Liver (tissue), 3 donors: ENCODE measurements at regions not wholly inside any gene's neighbourhood (a gene's known extent, or its start where the extent isn't known, plus 50 kb on each side); places are given as distances from the start of the nearest gene placed in this dataset.

Experiments
- EGR1 ChIP-seq, 2 donors: IDR thresholded peaks; 2 replicates each; pipeline ENCODE4 v1.6.1; 2016 to 2018; ENCODE audit warnings: antibody characterized with exemption in 2 of 2, low read depth in 2 of 2
- FOXA1 ChIP-seq: IDR thresholded peaks from 2 replicates; pipeline ENCODE4 v1.6.1; 2016; ENCODE audit warnings: antibody characterized with exemption
- GABPA ChIP-seq, 2 donors: IDR thresholded peaks in 1 of 2; conservative IDR thresholded peaks in 1 of 2; 2 replicates each; pipeline ENCODE4 v1.6.1; 2016; ENCODE audit warnings: antibody characterized with exemption in 2 of 2, mild to moderate bottlenecking in 1 of 2, moderate library complexity in 1 of 2
- HNF4A ChIP-seq, 2 donors: conservative IDR thresholded peaks; 2 replicates each; pipeline ENCODE4 v1.6.1; 2016; ENCODE audit warnings: antibody characterized with exemption in 2 of 2, mild to moderate bottlenecking in 2 of 2
- JUND ChIP-seq, 2 donors: IDR thresholded peaks; 2 replicates each; pipeline ENCODE4 v1.6.1; 2016; ENCODE audit warnings: antibody characterized with exemption in 2 of 2
- NR2F2 ChIP-seq: IDR thresholded peaks from 2 replicates; pipeline ENCODE4 v1.6.1; 2016; ENCODE audit warnings: antibody characterized with exemption
- RAD21 ChIP-seq, 2 donors: IDR thresholded peaks; 2 replicates each; pipeline ENCODE4 v1.6.1; 2016; ENCODE audit warnings: antibody characterized with exemption in 2 of 2, mild to moderate bottlenecking in 2 of 2
- RXRA ChIP-seq, 2 donors: IDR thresholded peaks; 2 replicates each; pipeline ENCODE4 v1.6.1; 2017 to 2018; ENCODE audit warnings: antibody characterized with exemption in 2 of 2, mild to moderate bottlenecking in 1 of 2
- TAF1 ChIP-seq: conservative IDR thresholded peaks from 2 replicates; pipeline ENCODE4 v1.6.1; 2016; ENCODE audit warnings: antibody characterized with exemption, mild to moderate bottlenecking
- YY1 ChIP-seq: IDR thresholded peaks from 2 replicates; pipeline ENCODE4 v1.6.1; 2016; ENCODE audit warnings: antibody characterized with exemption, mild to moderate bottlenecking
- TF ChIP-seq, protein P1 (sequence below): fragments of 150-350 bp; IDR thresholded peaks from 2 replicates; pipeline ENCODE4 v1.5.1; 2017; ENCODE audit warnings: improper control_type of control experiment, low read depth, low read length; ENCODE audit not compliant: missing input control
- TF ChIP-seq, protein P2 (sequence below): IDR thresholded peaks from 2 replicates; pipeline ENCODE4 v1.6.1; 2016; ENCODE audit warnings: antibody characterized with exemption
- TF ChIP-seq, protein P3 (sequence below): IDR thresholded peaks from 2 replicates; pipeline ENCODE4 v1.6.1; 2016; ENCODE audit warnings: antibody characterized with exemption, mild to moderate bottlenecking
- TF ChIP-seq, protein P4 (sequence below): IDR thresholded peaks from 2 replicates; pipeline ENCODE4 v1.6.1; 2016; ENCODE audit warnings: antibody characterized with exemption
- donor health status: healthy.
- donor health status: healthy.

DNA sequence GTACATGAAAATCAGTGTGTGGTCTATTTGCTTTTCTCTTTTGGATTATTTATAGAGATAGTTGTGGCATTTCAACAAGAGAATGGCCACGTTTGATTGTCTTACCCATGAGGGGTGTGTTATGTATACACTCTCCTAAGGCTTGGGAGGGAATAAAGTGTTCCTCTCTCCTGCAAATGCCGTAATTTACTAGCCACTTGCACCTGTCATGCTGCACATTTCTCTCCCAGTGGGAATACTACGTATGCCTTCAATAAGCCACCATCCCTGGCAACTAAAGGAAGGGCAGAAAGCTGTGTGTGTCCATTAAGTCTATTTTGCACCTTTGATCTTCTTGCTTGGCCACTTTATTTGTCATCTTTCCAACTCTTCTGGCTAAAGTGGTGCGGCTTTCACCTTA lies 541.2 kb downstream of the QKI start:
- TF ChIP-seq TAF1 (no peak), JUND (IDR thresholded peaks at IDR 0.05) (no peak), RXRA (IDR thresholded peaks at IDR 0.05) (no peak), NR2F2 (no peak), YY1 (no peak), RAD21 (IDR thresholded peaks at IDR 0.05) (no peak), HNF4A (conservative IDR thresholded peaks at IDR 0.05) (no peak), EGR1 (IDR thresholded peaks at IDR 0.05; ENCODE audit: low read depth in 2 of 2) (no peak), GABPA (IDR thresholded peaks at IDR 0.05 in 1 of 2, conservative IDR thresholded peaks at IDR 0.05 in 1 of 2) (no peak), FOXA1 (no peak)
- TF ChIP-seq, protein P1, sequence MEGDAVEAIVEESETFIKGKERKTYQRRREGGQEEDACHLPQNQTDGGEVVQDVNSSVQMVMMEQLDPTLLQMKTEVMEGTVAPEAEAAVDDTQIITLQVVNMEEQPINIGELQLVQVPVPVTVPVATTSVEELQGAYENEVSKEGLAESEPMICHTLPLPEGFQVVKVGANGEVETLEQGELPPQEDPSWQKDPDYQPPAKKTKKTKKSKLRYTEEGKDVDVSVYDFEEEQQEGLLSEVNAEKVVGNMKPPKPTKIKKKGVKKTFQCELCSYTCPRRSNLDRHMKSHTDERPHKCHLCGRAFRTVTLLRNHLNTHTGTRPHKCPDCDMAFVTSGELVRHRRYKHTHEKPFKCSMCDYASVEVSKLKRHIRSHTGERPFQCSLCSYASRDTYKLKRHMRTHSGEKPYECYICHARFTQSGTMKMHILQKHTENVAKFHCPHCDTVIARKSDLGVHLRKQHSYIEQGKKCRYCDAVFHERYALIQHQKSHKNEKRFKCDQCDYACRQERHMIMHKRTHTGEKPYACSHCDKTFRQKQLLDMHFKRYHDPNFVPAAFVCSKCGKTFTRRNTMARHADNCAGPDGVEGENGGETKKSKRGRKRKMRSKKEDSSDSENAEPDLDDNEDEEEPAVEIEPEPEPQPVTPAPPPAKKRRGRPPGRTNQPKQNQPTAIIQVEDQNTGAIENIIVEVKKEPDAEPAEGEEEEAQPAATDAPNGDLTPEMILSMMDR: no peak
- TF ChIP-seq, protein P2, sequence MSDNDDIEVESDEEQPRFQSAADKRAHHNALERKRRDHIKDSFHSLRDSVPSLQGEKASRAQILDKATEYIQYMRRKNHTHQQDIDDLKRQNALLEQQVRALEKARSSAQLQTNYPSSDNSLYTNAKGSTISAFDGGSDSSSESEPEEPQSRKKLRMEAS: no peak
- TF ChIP-seq, protein P3, sequence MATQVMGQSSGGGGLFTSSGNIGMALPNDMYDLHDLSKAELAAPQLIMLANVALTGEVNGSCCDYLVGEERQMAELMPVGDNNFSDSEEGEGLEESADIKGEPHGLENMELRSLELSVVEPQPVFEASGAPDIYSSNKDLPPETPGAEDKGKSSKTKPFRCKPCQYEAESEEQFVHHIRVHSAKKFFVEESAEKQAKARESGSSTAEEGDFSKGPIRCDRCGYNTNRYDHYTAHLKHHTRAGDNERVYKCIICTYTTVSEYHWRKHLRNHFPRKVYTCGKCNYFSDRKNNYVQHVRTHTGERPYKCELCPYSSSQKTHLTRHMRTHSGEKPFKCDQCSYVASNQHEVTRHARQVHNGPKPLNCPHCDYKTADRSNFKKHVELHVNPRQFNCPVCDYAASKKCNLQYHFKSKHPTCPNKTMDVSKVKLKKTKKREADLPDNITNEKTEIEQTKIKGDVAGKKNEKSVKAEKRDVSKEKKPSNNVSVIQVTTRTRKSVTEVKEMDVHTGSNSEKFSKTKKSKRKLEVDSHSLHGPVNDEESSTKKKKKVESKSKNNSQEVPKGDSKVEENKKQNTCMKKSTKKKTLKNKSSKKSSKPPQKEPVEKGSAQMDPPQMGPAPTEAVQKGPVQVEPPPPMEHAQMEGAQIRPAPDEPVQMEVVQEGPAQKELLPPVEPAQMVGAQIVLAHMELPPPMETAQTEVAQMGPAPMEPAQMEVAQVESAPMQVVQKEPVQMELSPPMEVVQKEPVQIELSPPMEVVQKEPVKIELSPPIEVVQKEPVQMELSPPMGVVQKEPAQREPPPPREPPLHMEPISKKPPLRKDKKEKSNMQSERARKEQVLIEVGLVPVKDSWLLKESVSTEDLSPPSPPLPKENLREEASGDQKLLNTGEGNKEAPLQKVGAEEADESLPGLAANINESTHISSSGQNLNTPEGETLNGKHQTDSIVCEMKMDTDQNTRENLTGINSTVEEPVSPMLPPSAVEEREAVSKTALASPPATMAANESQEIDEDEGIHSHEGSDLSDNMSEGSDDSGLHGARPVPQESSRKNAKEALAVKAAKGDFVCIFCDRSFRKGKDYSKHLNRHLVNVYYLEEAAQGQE: no peak
- TF ChIP-seq, protein P4, sequence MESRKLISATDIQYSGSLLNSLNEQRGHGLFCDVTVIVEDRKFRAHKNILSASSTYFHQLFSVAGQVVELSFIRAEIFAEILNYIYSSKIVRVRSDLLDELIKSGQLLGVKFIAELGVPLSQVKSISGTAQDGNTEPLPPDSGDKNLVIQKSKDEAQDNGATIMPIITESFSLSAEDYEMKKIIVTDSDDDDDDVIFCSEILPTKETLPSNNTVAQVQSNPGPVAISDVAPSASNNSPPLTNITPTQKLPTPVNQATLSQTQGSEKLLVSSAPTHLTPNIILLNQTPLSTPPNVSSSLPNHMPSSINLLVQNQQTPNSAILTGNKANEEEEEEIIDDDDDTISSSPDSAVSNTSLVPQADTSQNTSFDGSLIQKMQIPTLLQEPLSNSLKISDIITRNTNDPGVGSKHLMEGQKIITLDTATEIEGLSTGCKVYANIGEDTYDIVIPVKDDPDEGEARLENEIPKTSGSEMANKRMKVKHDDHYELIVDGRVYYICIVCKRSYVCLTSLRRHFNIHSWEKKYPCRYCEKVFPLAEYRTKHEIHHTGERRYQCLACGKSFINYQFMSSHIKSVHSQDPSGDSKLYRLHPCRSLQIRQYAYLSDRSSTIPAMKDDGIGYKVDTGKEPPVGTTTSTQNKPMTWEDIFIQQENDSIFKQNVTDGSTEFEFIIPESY: no peak
